ENCODE measurements at regions not wholly inside any gene's neighbourhood (a gene's known extent, or its start where the extent isn't known, plus 50 kb on each side); places are given as distances from the start of the nearest gene placed in this dataset.

DNA sequence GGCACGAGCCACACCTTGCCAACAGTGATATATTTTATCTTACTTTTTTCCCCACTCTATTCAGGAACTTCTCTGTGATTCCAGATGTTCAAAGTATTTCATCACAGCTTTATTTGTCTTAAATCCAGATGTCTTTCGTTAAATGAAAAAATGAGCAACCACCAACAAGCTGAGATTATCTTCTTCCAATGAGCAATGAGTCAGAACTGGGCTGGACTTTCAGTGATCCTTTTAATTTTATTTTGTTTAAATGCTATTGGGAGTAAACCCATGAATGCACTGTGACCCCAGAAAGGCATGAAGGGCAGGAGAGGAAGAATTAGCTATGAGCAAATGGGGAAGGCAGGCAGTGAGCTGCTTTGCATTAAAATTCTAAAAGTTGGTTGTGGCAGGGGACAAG lies 77.6 kb upstream of the IMMP2L start:
- Histone ChIP-seq H3K27me3 (ENCODE audit: insufficient read depth, low read length) (peaks cover 22% of the 10 kb centered on the region; the same call in 1 of the 2 replicates), H3K23ac (ENCODE audit: insufficient read length, low read depth, low read length) (no peak overlapping the region), H4K91ac (ENCODE audit: insufficient read length, low read depth, low read length) (no peak overlapping the region), H2AFZ (ENCODE audit: low read length) (no peak overlapping the region), H3K9me3 (ENCODE audit: control insufficient read depth, low read depth, low read length) (no peaks in the 10 kb centered on the region), H3K4me1 (ENCODE audit: insufficient read depth, low read length) (no peaks in the 10 kb centered on the region), H3K9ac (ENCODE audit: extremely low read depth, insufficient read length, low read length) (no peak overlapping the region), H2BK15ac (ENCODE audit: low read depth, low read length) (no peak overlapping the region), H3K18ac (ENCODE audit: insufficient read length, low read depth, low read length) (no peak overlapping the region), H2BK5ac (ENCODE audit: insufficient read length, low read length) (no peak overlapping the region), H3K56ac (ENCODE audit: insufficient read length, low read depth, low read length) (no peak overlapping the region), H3K14ac (ENCODE audit: insufficient read depth, low read length) (no peak overlapping the region), H2BK12ac (ENCODE audit: insufficient read length, low read depth, low read length) (no peak overlapping the region), H3K79me1 (ENCODE audit: insufficient read depth, low read depth, low read length, poor library complexity, severe bottlenecking) (no peaks in the 10 kb centered on the region), H4K5ac (ENCODE audit: insufficient read length, low read depth, low read length) (no peak overlapping the region), H3K27ac (ENCODE audit: insufficient read length, low read depth, low read length) (no peak overlapping the region), H3K79me2 (ENCODE audit: insufficient read depth, low read length) (no peaks in the 10 kb centered on the region), H3T11ph (ENCODE audit: low read length) (no peak overlapping the region), H4K20me1 (ENCODE audit: control insufficient read depth, insufficient read depth, insufficient read length) (no peaks in the 10 kb centered on the region), H2BK20ac (ENCODE audit: low read depth, low read length, poor library complexity, severe bottlenecking) (no peak overlapping the region), H3K4ac (ENCODE audit: low read depth, low read length) (no peak overlapping the region), H3K4me2 (ENCODE audit: insufficient read depth, insufficient read length, low read length) (no peak overlapping the region), H2BK120ac (ENCODE audit: low read depth, low read length, poor library complexity, severe bottlenecking) (no peak overlapping the region), H3K23me2 (ENCODE audit: insufficient read length, low read depth, low read length, poor library complexity, severe bottlenecking) (no peaks in the 10 kb centered on the region), H2AK5ac (ENCODE audit: insufficient read length, low read length) (no peak overlapping the region), H4K8ac (replicated peaks; ENCODE audit: insufficient read length, low read depth, low read length) (no peak overlapping the region)
- no peak overlapping the region for H3K4me3 Mint-ChIP-seq
- peaks cover under 1 to 3% (median 1%) of the 10 kb centered on the region in 3 experiments; a peak in 6 of 7 replicates for H3K36me3 Mint-ChIP-seq (ENCODE audit: insufficient read depth in 1 of 3, low read depth in 3 of 3)
- no peak overlapping the region for H3K27ac Mint-ChIP-seq
- H3K4me1 Mint-ChIP-seq: peaks cover 0 to 7% of the 10 kb centered on the region in 2 experiments; a peak in 1 of 4 replicates
- peaks cover 83% of the 10 kb centered on the region for H3K27me3 Mint-ChIP-seq (ENCODE audit: low read depth)
- peaks cover 1 to 4% of the 10 kb centered on the region in 2 experiments for H3K9me3 Mint-ChIP-seq
- WGBS (ENCODE audit: extremely low coverage, insufficient read length, low lambda C conversion rate): no CpG with 5 or more reads among the region's 2 CpGs
- TF ChIP-seq, protein P1, sequence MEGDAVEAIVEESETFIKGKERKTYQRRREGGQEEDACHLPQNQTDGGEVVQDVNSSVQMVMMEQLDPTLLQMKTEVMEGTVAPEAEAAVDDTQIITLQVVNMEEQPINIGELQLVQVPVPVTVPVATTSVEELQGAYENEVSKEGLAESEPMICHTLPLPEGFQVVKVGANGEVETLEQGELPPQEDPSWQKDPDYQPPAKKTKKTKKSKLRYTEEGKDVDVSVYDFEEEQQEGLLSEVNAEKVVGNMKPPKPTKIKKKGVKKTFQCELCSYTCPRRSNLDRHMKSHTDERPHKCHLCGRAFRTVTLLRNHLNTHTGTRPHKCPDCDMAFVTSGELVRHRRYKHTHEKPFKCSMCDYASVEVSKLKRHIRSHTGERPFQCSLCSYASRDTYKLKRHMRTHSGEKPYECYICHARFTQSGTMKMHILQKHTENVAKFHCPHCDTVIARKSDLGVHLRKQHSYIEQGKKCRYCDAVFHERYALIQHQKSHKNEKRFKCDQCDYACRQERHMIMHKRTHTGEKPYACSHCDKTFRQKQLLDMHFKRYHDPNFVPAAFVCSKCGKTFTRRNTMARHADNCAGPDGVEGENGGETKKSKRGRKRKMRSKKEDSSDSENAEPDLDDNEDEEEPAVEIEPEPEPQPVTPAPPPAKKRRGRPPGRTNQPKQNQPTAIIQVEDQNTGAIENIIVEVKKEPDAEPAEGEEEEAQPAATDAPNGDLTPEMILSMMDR (conservative IDR thresholded peaks at IDR 0.05): no peak
- no peak for DNase-seq
